22Rv1 (cell line): ENCODE measurements at regions not wholly inside any gene's neighbourhood (a gene's known extent, or its start where the extent isn't known, plus 50 kb on each side); places are given as distances from the start of the nearest gene placed in this dataset.
A peak's percentile ranks its signal among the peaks of the same experiment; 100 is the strongest.

Source experiments
- H3K27ac ChIP-seq: fragments of 450-650 bp; 2 replicates; pipeline ENCODE4 v1.5.1; 2017
- CTCF ChIP-seq: fragments of 450-650 bp; IDR thresholded peaks from 2 replicates; pipeline ENCODE4 v1.5.1; 2017; ENCODE audit warnings: mild to moderate bottlenecking
- ZFX ChIP-seq: fragments of 450-650 bp; IDR thresholded peaks from 2 replicates; pipeline ENCODE4 v1.6.1; 2017; ENCODE audit warnings: antibody characterized with exemption, borderline replicate concordance

GRCh38 chrX:43176686-43177085 lies 398.7 kb upstream of the PPP1R2C start:
- H3K27ac ChIP-seq = no peak overlapping the region
- TF ChIP-seq CTCF = no peak
- TF ChIP-seq ZFX = no peak

DNA sequence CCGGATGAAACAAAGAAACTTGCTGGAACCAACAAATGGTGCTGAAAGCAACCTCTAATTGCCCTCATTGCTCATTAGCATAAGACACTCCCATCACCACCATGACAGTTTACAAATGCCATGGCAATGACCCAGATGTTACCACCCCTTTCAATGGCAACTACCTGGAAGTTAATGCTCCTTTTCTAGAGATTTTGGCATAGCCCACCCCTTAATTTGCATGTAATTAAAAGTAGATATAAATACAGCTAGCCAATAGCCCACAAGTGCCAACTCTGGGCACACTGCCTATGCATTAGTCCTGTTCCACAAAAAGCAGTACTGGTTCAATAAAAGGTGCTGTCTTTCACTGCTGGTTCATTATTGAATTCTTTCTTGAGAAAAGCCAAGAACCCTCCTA lies 410.3 kb upstream of the PPP1R2C start:
- no peak overlapping the region for H3K27ac ChIP-seq
- TF ChIP-seq ZFX (no peak), CTCF (no peak)

DNA sequence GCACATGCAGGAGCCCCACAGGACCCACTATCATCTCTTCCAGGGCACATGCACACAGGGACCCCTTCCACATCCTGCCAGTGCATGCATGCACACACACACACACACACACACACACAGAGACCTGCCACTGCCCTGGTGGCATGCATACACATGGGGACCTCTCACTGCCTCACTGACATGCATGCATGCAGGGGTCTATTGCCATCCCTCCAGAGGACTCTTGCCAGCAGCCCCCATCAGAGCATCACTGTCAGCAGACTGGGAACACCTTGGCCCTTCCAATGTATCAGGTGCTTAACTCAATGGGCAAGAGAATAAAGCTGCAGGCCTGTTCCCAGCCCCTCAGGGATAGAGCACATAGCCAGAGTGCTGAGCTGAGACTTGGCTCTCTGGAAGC lies 433.6 kb upstream of the PPP1R2C start:
- no peak for TF ChIP-seq ZFX
- TF ChIP-seq CTCF = no peak
- no peak overlapping the region for H3K27ac ChIP-seq

- H3K27ac ChIP-seq = no peak overlapping the region
- TF ChIP-seq CTCF (no peak), ZFX (no peak)
Observed at GRCh38 chrX:43218198-43218597, 437.9 kb upstream of the MAOA start.

DNA sequence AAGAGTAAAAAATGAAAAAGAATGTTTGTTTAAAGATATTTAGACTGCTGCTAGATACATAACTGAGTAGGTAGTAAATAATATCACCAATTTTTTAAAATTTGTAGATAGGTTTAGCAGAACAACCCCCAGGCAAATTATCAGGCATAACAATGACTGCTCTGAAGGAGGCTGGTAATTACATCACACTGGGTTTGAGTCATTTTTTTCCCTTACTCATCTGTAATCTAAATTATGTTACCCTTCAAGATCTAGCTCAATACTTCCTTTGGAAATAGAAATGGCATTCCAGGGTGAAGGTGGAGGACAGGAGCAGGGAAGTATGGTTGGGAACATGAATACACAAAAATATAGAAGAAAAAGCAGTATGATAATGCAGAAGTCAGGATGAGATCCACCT lies 431.6 kb upstream of the MAOA start:
- no peak overlapping the region for H3K27ac ChIP-seq
- TF ChIP-seq CTCF (no peak), ZFX (no peak)

GRCh38 chrX:43225626-43226328 lies 430.3 kb upstream of the MAOA start:
- H3K27ac ChIP-seq = peak overlapping the region; percentile 62
- TF ChIP-seq CTCF (no peak), ZFX (no peak)

DNA sequence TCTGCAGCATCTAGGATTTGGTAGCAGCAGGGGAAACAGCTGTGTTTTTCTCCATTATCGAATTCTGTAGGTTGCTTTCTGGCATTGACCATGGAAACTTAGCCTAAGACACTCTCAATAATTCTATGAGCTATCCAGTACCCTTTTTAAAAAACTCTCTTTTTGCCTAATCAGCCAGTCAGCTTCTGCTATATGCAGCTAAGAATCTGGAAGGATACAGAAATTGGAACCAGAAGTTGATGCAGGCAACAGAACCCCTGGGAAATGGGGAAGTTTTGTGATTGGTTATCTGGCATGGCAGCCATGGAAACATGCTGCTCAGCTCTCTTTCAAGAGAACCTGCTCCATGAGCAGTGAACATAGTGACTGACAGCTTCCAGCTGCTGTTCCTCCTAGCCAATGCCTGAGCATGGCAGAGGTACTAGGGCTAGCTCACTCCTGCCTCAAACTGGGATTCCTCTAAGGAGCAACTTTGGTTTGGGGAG lies 417.6 kb upstream of the MAOA start:
- TF ChIP-seq CTCF = no peak
- no peak for TF ChIP-seq ZFX

More for the DNA sequence above, 417.6 kb upstream of the MAOA start:
- H3K27ac ChIP-seq = no peak overlapping the region
